Stimulated activated naive CD4-positive, alpha-beta T cell (primary cell): ENCODE measurements at regions not wholly inside any gene's neighbourhood (a gene's known extent, or its start where the extent isn't known, plus 50 kb on each side); places are given as distances from the start of the nearest gene placed in this dataset.

Experiments used
- DNase-seq, 6 experiments: peaks; one replicate each; lab custom pipeline; 2025; lab: John Stamatoyannopoulos, UW

- no peak for DNase-seq
Measured at GRCh38 chr4:20302336-20302735, 50.6 kb downstream of the SLIT2 start.

GRCh38 chr4:20305976-20306375 lies 54.3 kb downstream of the SLIT2 start:
- DNase-seq: no peak

GRCh38 chr4:20311856-20312255 lies 60.2 kb downstream of the SLIT2 start:
- no peak for DNase-seq

- DNase-seq: no peak
Measured at GRCh38 chr4:20313237-20314030, 61.7 kb downstream of the SLIT2 start.

- DNase-seq: no peak
Measured at GRCh38 chr4:20317424-20317985, 65.8 kb downstream of the SLIT2 start.

GRCh38 chr4:20318001-20318908 lies 66.5 kb downstream of the SLIT2 start:
- DNase-seq: no peak

GRCh38 chr4:20318909-20319277 lies 67.2 kb downstream of the SLIT2 start:
- DNase-seq: no peak

GRCh38 chr4:20319825-20320612 lies 68.3 kb downstream of the SLIT2 start:
- no peak for DNase-seq

GRCh38 chr4:20323991-20324390 lies 72.3 kb downstream of the SLIT2 start:
- DNase-seq: no peak

GRCh38 chr4:20326460-20326859 lies 74.8 kb downstream of the SLIT2 start:
- DNase-seq: no peak

- DNase-seq: no peak
Measured at GRCh38 chr4:20326977-20327376, 75.3 kb downstream of the SLIT2 start.

- no peak for DNase-seq
Measured at GRCh38 chr4:20327808-20328207, 76.1 kb downstream of the SLIT2 start.

- no peak for DNase-seq
Measured at GRCh38 chr4:20331642-20332041, 79.9 kb downstream of the SLIT2 start.

GRCh38 chr4:20333141-20333715 lies 81.5 kb downstream of the SLIT2 start:
- no peak for DNase-seq

- DNase-seq: no peak
Measured at GRCh38 chr4:20337261-20337664, 85.6 kb downstream of the SLIT2 start.

- DNase-seq: no peak
Measured at GRCh38 chr4:20338841-20339240, 87.1 kb downstream of the SLIT2 start.

- DNase-seq: no peak
Measured at GRCh38 chr4:20341134-20341738, 89.5 kb downstream of the SLIT2 start.

- no peak for DNase-seq
Measured at GRCh38 chr4:20347531-20347930, 95.8 kb downstream of the SLIT2 start.

GRCh38 chr4:20348411-20348810 lies 96.7 kb downstream of the SLIT2 start:
- no peak for DNase-seq

GRCh38 chr4:20351360-20352162 lies 99.9 kb downstream of the SLIT2 start:
- DNase-seq: no peak

- no peak for DNase-seq
Measured at GRCh38 chr4:20352163-20352431, 100.4 kb downstream of the SLIT2 start.
